Left lung (tissue), 4 donors: ENCODE measurements at regions not wholly inside any gene's neighbourhood (a gene's known extent, or its start where the extent isn't known, plus 50 kb on each side); places are given as distances from the start of the nearest gene placed in this dataset.
A peak's percentile ranks its signal among the peaks of the same experiment; 100 is the strongest.

Source experiments
- ATAC-seq: fragments of 200-7000 bp; cut with Tn5 transposase; one replicate; pipeline ENCODE4 v1.9.1; 2020; ENCODE audit warnings: moderate library complexity
- DNase-seq, 4 donors: peaks; one replicate each; pipeline ENCODE4 v3.0.0-alpha.2; 2013 to 2020
- H3K27ac ChIP-seq, 2 donors: fragments of 200-600 bp; sonication (generic) in 1 of 2; one replicate each; pipeline versions ENCODE4 v1.5.0 to v1.8.0; 2020 to 2021
- H3K27me3 ChIP-seq, 2 donors: fragments of 200-600 bp; sonication (generic) in 1 of 2; one replicate each; pipeline versions ENCODE4 v1.5.0 to v1.8.0; 2020 to 2021
- H3K36me3 ChIP-seq, 2 donors: fragments of 200-600 bp; sonication (generic) in 1 of 2; one replicate each; pipeline versions ENCODE4 v1.5.0 to v1.8.0; 2020 to 2021
- H3K4me1 ChIP-seq, 2 donors: fragments of 200-600 bp; one replicate each; pipeline ENCODE4 v1.8.0; 2021
- H3K4me3 ChIP-seq, 2 donors: fragments of 200-600 bp; sonication (generic) in 1 of 2; one replicate each; pipeline versions ENCODE4 v1.5.0 to v1.8.0; 2020 to 2021; ENCODE audit warnings: mild to moderate bottlenecking in 1 of 2
- H3K9me3 ChIP-seq, 2 donors: fragments of 200-600 bp; sonication (generic) in 1 of 2; one replicate each; pipeline versions ENCODE4 v1.5.0 to v1.8.0; 2020 to 2021
- intact Hi-C, 2 donors: fragments of 100-400 bp; cut with DNase I; formaldehyde crosslinking; loops; one replicate each; pipeline versions ENCODE4 v1.11.2 to v1.14.2; 2022
- TF ChIP-seq, protein P1 (sequence below), 2 donors: fragments of 200-600 bp; sonication (generic) in 1 of 2; IDR thresholded peaks; one replicate each; pipeline versions ENCODE4 v1.5.0 to v1.8.0; 2021; ENCODE audit warnings: antibody characterized with exemption in 2 of 2
- donor health status: DM: no; HTN: yes; CAD: no.
- donor health status: DM: no; HTN: no; CAD: no.

DNA sequence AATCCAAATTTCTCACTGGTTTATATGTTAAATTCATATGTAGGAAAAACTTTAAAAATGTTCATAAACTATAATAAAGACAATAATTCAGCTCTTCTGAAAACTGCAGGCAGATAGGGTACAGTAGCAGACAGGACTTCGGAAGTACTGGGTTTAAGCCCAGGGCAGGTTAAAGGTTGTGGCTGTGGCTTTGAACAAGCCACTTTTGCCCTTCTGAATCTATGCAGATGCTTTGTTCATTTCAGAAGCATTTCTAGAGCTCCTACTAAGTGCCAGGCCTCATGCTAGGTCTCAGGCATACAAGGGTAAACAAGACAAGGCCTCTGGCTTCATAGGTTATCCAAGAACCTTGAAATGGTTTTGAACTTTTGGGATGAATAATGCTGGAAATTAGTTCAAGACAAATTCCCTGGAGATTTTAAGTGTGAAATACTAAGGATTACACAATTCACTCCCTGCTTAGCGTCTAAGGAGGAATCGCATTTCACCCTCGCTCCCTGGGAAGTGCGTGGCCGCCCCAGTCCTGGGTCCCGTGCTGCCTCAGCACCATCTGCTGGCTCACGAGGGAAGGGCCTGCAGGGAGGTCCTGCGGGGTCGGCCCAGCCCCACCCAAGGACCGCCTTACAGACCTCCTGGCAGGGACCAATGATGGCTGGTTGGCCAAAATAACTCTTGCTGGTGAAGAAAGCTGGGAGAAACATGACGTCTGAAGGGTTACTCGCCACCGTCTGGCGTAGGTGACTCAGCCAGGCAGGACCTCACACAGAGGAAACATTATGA lies 67.7 kb upstream of the L3MBTL4 start:
- TF ChIP-seq, protein P1, sequence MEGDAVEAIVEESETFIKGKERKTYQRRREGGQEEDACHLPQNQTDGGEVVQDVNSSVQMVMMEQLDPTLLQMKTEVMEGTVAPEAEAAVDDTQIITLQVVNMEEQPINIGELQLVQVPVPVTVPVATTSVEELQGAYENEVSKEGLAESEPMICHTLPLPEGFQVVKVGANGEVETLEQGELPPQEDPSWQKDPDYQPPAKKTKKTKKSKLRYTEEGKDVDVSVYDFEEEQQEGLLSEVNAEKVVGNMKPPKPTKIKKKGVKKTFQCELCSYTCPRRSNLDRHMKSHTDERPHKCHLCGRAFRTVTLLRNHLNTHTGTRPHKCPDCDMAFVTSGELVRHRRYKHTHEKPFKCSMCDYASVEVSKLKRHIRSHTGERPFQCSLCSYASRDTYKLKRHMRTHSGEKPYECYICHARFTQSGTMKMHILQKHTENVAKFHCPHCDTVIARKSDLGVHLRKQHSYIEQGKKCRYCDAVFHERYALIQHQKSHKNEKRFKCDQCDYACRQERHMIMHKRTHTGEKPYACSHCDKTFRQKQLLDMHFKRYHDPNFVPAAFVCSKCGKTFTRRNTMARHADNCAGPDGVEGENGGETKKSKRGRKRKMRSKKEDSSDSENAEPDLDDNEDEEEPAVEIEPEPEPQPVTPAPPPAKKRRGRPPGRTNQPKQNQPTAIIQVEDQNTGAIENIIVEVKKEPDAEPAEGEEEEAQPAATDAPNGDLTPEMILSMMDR (IDR thresholded peaks at IDR 0.05): peak; percentile 64 to 72
- intact Hi-C loops: no loop called here
- peak; percentile 99 for ATAC-seq

GRCh38 chr18:6484659-6485058 lies 69.9 kb upstream of the L3MBTL4 start:
- H3K4me1 ChIP-seq: no peaks in the 10 kb centered on the region
- no peak for DNase-seq
- TF ChIP-seq, protein P1 (IDR thresholded peaks at IDR 0.05): no peak
- no peaks in the 10 kb centered on the region for H3K27me3 ChIP-seq
- intact Hi-C loops: no loop called here
- no peak overlapping the region for H3K27ac ChIP-seq
- no peaks in the 10 kb centered on the region for H3K36me3 ChIP-seq
- ATAC-seq: no peak
- no peak overlapping the region for H3K4me3 ChIP-seq
- no peaks in the 10 kb centered on the region for H3K9me3 ChIP-seq

More for the DNA sequence above, 67.7 kb upstream of the L3MBTL4 start:
- Histone ChIP-seq H3K27ac (no peak overlapping the region), H3K4me1 (no peaks in the 10 kb centered on the region), H3K9me3 (no peaks in the 10 kb centered on the region), H3K36me3 (no peaks in the 10 kb centered on the region), H3K4me3 (no peak overlapping the region), H3K27me3 (no peaks in the 10 kb centered on the region)
- peak; percentile 59 to 88 (median 76) for DNase-seq

- TF ChIP-seq, protein P1 (IDR thresholded peaks at IDR 0.05): no peak
- no peak for ATAC-seq
- intact Hi-C loops: no loop called here
- H3K4me3 ChIP-seq: no peak overlapping the region
- no peak overlapping the region for H3K27ac ChIP-seq
- no peak for DNase-seq
- no peaks in the 10 kb centered on the region for H3K4me1 ChIP-seq
- H3K9me3 ChIP-seq: no peaks in the 10 kb centered on the region
- no peaks in the 10 kb centered on the region for H3K36me3 ChIP-seq
- no peaks in the 10 kb centered on the region for H3K27me3 ChIP-seq
Observed at GRCh38 chr18:6486313-6486712, 71.6 kb upstream of the L3MBTL4 start.

GRCh38 chr18:6486764-6487426 lies 72.2 kb upstream of the L3MBTL4 start:
- no peaks in the 10 kb centered on the region for H3K9me3 ChIP-seq
- H3K27me3 ChIP-seq: no peaks in the 10 kb centered on the region
- no peak for ATAC-seq
- no peaks in the 10 kb centered on the region for H3K4me1 ChIP-seq
- no peak overlapping the region for H3K27ac ChIP-seq
- intact Hi-C loops: no loop called here
- H3K36me3 ChIP-seq: no peaks in the 10 kb centered on the region
- TF ChIP-seq, protein P1 (IDR thresholded peaks at IDR 0.05): no peak
- H3K4me3 ChIP-seq: no peak overlapping the region
- no peak for DNase-seq

DNA sequence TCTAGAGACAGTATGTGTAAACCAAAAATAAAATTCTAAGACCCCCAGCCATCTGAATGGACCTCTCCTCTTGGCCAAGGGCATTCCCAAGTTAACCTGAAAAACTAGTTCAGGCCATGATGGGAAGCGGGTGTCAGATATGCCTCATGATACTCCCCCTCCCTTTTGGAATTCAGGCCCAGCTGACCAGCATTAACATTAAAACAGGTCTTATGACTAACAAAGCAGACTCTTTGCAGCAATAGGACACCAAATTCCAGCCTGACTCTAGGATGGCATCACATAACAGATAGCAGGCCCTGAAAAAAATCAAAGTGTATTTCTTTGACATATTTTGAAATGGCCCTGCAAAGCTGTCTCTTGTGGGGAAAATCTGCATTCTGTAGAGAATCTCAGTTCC lies 73.3 kb upstream of the L3MBTL4 start:
- ATAC-seq (no peak), DNase-seq (no peak)
- intact Hi-C loops: no loop called here
- Histone ChIP-seq H3K36me3 (no peaks in the 10 kb centered on the region), H3K4me3 (no peak overlapping the region), H3K9me3 (no peaks in the 10 kb centered on the region), H3K27me3 (no peaks in the 10 kb centered on the region), H3K27ac (no peak overlapping the region), H3K4me1 (no peaks in the 10 kb centered on the region)
- TF ChIP-seq, protein P1 (IDR thresholded peaks at IDR 0.05): no peak
